Stimulated activated CD4-positive, alpha-beta T cell treated with anti-CD3 and anti-CD28 coated beads, Interleukin-2, amount 100 ng/mL, for 48 hours (primary cell): ENCODE measurements at regions not wholly inside any gene's neighbourhood (a gene's known extent, or its start where the extent isn't known, plus 50 kb on each side); places are given as distances from the start of the nearest gene placed in this dataset.
"Not testable (repeated sequence)": the region's sequence is repeated elsewhere in the genome, so short reads cannot be mapped to it uniquely, and the experiment has no call there.

Source experiments
- DNase-seq, 2 donors: peaks; one replicate each; pipeline ENCODE4 v3.0.0-alpha.2; 2020

DNA sequence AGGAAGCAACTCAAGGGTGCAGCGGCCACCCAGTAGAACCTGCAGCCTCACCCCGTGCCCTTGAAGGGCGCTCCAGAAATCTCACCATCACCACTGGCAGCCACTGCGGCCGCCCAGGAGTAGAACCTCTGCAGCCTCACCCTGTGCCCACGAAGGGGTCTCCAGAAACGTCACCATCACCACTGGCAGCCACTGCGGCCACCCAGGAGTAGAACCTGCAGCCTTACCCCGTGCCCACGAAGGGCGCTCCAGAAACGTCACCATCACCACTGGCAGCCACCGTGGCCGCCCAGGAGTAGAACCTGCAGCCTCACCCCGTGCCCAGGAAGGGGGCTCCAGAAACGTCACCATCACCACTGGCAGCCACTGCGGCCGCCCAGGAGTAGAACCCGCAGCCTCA, 336.0 kb downstream of the TEX29 start:
- DNase-seq = no peak

DNA sequence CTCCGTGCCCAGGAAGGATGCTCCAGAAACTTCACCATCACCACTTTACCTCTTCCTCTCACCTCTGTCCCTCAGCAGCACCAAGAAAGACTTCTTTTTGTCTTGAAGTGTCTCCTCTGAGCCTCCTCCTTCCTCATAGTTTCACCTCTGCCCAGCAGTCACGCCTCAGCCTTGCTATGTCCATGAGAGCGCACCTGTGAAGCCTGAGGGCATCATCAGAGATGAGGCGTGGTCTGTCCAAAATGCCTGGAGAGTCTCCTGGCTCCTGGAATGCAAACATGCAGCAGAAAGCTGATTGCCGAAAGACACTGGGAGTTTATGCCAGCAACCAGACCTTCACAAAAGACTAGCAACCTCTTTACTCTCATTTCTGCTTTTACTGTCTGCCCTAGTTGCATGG, 336.6 kb downstream of the TEX29 start:
- DNase-seq = no peak

DNA sequence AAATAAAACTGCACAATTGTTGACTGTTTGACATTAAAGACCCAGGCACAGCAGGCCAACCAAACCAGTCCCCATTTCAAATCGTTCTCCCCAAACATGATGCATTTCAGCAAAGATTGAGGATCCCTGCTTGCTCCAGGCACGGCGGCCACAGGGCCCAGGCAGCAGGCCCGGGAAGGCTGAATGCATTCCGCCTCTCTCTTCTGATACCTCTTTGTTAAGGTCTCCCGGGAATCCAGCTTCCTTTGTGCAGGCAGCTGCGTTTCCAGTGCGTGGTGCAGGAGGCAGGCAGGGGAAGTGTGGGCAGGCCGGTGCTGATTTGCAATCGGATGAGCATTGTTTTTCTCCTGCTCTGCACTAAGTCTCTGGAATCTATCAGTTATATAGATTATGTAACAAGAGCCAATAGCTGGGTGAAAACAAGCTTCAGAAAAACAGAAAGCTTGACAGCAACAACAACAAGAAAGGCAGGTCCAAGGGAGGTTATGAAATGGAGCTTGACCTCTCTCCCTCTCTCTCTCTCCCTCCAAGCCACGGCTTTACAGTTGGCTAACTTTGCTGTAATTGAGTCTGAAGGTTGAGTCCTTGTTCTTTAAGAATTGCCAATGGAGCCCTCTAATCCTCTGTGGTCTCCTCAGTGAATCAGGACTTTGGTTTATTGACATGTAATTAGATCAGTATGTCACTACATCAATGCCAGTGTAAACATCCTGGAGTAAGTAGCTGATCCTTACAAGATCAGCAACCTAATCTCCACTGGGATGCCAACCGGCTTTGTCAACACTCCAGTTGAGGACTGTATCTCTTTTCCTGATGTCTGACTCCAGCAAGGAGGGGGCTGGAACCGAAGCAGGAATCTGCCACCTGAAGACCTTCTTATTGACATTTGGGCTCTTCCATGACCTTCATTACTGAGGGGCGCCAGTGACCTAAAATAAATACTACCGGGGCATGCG, 338.0 kb downstream of the TEX29 start:
- no peak for DNase-seq

DNA sequence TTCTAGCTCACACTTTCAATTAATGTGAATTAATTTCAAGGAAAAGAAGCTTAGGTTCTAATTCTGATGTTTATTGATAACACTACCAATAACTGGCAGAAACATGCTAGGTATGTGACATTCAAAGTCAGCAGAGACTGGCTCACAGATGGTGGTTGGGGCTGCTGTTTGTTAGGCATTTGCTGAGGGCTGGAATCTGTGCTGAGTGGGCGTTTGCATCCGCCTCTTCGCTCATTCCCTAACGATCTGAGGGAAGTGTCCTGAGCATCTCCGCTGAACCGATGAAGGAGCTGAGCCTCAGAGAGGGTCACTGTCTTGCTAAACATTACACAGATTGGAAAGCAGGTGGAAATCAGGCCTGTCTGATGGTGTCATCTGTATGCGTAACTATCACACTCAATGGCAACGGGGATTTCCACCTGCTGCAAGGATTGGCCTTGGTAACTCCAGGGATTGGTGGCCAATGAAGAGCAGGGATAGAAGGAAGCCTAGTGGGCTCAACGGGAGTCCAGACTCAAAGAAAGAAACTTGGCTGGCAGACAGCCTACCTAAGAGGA, 338.9 kb downstream of the TEX29 start:
- no peak for DNase-seq

DNA sequence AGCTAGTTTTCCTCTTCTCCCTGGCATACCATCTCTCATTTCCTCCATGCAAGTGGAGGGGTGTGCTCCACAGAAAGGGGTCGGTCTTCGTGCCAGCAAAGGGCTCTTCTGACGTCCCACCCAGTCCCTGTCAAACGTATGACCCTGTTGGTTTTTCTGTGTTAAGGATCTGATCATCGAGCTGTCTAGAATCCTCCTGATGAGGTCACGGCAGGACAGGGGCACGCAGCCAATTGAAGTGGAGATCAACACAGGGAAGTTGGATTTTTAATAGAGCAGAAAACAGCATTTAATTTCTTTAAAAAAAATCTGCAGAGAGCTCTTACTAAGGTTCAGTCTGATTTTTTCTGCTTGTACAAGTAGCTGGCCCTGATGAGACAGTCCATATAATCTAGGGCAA, 339.4 kb downstream of the TEX29 start:
- no peak for DNase-seq

DNA sequence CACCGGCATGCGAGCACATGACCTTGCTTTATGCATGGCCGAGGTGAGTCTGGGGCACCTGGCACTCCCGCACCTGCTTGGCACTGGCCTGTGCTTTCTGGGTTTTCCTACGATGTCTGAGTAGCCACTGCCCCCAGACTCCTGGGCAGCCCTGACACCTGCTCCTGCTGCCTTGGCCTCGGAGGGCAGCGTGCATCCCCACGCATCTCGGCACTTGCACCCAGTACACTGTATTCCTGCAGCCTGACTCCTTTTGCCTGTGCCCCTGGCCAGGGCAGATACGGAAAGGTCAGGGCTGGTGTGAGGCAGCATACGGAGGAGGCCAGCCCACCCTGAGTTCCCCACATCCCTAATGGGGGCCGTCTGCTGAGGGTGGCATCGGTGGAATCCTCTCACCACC, 340.6 kb downstream of the TEX29 start:
- DNase-seq = no peak

DNA sequence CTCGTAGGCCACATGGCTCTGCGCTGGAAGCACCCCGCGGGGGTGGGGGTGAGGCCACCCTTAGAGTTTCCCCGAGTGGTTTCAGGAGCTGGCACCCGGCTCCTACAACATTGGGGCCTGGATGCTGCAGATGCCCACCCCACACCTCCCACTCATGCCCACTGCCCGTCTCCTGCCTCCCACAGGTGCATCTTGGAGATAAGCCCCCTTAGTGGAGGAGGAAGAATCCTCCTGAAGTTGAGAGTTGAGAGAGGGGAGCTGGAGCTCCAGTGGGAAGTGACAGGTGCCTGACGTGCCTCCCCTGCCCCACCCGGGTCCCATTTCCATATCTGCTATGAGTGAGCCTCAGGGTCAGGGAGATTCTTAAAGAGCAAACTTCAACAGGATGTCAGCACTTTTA, 341.3 kb downstream of the TEX29 start:
- DNase-seq = no peak

DNA sequence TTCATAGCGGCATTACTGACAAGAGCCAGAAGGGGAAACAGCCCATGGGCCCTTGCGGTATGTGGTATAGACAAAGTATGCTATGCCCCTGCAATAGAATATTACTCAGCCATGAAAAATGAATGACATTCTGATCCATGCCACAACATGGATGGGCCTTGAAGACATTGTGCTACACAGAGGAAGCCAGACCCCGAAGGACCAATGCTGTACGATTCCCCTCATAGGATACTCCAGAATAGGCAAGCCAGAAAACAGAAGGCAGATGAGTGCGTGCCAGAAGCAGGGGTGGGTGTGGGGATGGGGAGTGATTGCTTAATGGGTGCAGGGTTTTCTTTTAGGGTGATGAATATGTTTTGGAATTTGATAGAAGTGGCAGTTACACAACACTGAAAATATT, 342.0 kb downstream of the TEX29 start:
- no peak for DNase-seq

DNA sequence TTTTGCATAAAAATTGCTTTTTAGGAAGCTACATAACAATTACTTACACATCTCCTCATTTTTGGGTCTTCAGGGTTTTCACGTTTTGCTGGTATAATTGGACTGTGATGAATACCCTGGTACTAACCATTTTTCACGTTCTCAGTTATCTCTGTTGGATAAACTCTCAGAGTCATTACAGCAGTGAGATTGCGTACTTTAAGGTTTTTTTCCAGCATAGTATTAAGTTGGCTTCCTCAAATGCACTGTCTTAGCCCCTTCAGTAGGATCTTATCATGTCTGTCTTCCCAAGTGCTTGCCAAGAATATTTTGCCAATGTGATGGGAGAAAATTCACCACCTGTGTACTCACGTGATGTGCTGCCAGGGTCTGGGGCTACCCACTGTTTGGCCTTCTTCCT, 342.5 kb downstream of the TEX29 start:
- no peak for DNase-seq

DNA sequence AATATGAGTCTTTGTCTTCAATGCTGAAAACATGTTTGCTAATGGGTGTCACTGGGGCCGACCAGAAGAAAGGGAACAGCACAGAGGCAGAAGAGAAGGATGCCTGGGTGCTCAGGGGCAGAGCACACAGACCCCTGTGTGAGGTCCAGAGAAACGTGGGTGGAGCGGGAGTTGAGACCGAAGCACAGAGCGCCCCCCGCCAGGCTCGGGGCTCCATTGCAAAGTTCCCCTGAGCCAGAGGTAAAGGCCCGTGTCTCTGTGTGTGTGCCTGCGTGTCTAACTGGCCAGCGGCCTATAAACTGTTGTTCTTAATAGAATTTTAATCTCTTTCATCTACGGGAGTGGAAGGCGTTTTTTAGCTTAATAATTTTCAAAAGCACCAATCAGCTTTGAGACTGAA, 343.1 kb downstream of the TEX29 start:
- no peak for DNase-seq

DNA sequence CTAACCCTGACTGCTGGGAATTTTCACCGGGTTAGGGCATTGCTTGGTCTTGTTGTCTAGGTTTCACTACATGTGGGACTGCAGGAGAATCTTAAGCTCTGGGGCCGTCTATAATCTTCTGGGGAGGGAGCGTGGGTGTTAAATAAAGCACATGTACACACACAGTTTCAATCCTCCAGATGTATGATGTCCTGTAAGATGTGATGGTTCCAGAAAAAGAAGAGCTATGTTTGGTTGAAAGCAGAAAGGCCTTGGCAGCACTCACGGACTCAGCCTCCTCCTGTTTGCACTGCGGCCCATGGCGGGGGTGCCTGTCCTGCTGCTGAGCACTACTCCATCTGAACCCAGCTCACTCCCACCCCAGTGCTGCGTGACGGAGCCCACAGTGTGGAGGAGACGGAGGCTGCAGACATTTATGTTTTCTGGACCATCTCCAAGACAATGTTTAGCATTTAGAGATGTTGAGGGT, 343.5 kb downstream of the TEX29 start:
- DNase-seq = no peak

DNA sequence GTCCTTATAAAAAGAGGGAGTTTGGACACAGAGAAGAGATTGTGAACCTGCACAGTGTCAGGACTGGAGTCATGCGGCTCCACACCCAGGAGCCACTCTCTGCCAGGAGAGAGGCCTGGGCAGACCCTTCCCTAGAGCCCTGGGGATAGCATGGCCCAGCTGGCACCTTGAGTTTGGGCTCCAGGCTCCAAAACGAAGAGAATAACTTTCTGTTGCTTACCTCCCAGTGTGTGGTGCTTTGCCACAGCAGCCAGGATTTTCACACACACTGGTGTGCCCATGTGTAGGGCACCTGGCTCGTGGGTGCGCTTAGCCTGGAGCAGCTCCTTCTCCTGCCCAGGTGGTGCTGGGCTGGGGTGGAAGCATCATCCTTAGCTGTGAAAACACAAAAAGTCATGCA, 344.3 kb downstream of the TEX29 start:
- no peak for DNase-seq

DNA sequence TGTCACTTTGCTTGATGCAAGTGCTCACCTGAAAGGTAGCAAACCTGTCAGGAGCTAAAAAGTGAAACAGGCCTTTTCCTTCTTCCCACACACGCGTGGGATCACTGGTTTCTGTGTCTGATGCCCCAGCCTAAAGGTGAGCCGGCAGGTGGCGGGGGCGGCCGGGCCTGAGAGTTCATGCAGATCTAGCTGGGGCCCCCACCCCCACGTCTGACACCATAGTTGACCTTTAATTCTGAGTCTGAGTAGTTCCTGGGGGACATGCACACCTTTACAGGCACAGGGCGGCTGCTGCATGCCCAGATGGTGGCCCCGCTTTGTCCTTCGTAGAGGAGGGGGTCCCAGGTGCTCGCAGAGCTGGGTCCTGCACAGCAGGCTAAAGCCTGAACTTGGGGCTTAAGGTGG, 345.3 kb downstream of the TEX29 start:
- no peak for DNase-seq

DNA sequence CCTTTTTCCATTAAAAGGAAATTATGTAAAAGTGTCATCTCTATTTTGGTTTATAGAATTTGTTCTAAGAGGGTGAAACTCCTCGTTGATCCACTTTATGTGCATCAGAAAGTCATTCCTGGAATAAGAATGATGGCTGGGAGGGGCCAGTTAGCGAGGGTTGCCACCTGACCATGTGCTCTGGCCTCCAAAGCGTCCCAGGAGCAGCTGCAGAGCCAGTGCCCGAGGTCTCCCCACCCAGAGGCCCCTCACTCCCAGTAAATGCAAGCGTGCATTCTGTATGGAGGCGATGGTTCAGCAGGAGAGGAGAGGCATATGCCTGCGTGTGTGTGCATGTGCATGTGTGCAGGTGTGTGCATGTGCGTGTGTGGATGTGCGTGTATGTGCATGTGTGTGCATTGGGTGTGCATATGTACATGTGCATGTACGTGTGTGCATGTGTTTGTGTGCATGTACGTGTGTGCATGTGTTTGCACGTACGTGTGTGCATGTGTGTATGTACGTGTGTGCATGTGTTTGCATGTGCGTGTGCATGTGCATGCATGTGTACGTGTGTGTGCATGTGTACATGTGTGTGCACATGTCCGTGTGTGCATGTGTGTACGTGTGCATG, 345.8 kb downstream of the TEX29 start:
- no peak for DNase-seq

DNA sequence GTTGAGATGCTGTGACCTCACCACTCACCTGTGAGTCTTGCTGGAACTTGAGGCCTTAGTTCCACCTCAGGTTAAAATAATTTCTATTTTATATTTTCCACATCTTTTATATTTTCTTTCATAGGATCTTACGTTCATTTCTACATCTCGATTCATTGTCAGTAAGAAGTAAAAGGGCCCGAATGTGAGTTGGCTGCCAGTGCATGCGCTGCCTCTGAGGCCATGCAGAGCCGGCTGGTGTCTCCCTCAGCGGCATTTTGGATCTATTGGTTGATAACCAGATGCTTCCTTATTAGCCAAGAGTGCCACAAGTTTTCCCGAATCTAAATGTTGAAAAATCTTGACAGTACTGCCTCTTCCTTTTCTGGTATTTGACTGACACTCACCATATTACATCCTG, 347.3 kb downstream of the TEX29 start:
- no peak for DNase-seq

DNA sequence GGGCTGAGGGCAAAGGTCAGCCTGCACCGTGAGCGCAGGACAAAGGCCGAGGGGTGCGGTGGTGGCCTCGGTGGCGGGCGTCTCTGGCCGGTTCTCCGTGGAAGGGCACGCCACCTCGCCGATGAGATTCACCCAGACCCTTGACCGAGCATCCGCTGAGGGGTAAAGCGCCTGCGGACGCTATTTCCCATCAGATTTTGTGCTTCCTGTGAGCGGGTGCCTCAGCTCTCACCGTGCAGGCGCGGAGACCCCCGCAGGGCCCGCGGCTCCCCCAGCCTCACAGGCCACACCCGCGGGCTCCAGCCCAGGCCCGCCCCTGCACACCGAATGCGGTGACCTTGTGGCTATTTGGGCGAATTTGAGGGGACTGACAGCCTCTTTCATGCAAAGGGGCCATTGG, 348.0 kb downstream of the TEX29 start:
- DNase-seq = no peak

DNA sequence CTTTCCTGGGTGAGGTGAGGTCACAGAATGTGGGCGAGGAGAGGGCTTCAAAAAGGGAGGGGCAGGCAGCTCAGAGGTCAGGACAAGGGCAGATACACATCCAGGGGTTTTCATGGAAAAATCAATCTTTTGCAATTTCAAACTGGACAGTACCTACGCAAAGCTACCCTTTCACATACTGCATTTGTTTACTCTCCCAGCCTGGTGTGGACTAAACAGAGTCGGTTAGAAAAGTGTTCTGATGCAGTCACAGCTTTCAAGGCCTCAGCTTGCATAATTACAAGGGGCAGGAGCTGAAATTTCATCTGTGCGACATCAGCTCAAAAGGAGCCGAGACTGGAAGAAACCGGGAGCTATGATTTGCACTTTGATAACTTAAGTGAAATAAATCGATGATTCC, 351.8 kb downstream of the TEX29 start:
- not testable (repeated sequence) for DNase-seq

DNA sequence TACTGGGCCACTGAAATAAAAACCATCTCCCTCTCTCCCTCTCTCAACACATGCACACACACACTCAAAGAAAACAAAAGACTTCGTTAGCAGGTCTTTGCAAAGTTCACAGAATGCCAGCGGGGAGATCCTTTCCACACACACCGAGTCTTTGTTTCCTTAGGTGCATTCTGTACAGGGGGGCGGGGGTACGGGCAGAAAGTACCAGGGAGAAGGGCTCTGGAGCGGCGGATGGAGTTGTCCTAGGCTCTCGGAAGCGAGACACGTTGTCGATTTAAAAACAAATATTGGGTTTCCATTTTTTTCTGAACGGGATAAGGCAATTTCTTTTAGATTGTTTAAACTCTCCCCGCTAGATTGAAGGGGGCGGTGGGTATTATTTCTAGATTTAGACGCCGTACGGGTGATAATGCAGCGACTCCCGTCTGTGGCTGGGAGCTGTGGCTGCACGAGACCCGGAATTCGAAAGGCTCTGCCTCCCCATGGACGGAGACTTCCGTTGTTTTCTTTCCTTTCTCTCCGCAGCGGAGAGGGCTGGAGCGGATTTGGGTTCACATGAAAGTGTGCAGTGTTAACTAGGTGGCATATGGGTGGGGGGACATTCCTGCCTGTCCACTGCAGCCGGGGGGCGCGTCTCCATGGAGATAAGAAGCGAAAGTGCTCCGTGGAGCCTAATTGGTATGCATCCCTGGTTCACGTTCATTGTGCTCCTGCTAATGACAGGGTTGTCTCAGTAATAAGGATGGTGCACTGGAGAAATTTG, 357.9 kb downstream of the TEX29 start:
- DNase-seq = not testable (repeated sequence)

DNA sequence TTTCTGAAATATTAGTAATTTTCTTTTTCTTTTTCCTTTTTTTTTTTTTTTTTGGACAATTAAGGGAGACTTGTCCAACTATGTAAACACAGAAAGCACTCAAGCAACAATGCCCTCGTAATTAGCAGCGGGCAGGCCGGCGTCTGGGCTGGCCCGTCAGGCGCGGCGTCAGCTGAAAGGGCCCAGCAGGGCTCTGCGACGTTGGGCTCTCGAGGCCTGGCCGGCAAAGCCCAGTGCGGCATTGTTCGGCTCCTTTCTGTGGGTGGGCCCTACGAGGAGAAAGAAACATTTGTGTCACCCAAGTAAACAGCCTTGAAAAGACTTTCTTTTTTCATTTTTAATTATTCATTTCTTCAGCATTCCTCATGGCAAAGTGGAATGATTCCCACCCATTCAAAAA, 359.2 kb downstream of the TEX29 start:
- not testable (repeated sequence) for DNase-seq

DNA sequence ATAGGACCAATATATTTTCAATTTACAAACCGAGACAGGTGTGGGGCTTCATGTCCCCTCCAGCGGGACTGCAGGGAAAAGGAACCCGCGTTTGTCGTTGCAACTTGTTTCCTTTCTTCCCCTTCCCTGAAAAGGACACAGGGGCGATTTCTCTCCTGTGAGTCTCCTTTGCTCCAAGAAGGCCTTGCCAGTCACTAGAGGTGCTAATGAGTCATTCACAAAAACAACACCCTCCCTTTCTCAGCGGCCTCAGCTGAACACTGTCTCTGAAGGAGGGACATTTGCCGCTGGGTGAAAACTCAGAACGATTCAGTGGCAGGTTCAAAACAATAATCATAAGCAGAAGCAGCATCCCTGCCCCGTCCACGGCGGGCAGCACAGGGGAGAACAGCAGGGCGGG, 359.7 kb downstream of the TEX29 start:
- DNase-seq = not testable (repeated sequence)

DNA sequence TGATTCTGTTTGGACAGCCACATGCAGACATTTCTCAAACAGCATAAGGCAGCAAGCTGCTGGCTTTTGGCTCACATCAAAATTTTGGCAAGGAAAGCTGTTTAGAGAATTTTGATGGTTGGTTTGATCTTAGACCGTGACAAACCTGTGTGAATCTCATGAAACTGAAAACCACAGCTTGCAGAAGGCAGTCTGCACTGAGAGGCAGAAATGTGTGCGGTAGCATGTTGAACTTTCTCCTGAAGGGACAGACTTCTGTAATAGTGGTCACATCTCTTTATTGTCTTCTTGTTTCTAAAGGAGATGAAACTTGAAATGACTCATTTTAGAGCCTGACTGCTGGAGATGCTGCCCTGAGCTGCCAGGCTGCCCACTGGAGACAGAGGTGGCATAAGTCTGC, 371.6 kb downstream of the TEX29 start:
- not testable (repeated sequence) for DNase-seq

DNA sequence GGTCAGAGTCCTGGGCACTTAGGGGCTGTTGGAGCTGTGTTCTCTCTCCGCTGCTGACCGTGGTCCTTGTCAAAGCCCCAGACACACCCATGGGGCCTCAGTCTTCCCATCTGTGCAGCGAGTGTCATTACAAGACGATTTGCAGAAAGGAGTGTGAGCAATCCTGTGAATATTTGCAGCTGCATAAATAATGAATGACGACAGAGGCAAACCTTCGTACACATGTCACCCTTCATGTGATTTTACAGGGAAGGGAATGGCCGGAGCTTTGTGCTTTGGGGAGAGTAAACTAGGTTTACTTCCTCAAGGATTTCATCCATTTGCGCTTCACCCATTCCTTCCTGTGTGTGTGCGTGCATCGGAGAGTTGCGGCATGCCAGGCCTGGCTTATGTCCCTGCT, 370.8 kb upstream of the SOX1 start:
- not testable (repeated sequence) for DNase-seq

DNA sequence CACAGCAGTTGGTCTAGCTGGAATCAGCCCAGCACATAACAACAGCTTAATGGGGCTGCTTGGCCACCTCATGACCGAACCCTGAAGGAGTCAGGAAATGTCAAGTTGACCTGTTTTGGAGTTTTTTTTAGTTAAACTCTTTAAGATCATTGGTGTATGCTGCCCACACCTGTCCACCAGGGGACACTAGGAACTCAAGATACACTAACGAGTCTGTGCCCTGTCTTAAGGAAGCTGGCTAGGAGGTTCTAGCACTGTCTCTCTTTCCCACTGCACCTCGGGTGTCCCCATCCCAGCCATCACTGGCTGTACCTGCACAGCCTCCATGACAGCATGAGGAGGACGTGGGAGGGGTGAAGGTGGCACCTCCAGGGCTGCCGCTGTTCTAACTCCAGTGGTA, 364.9 kb upstream of the SOX1 start:
- DNase-seq = not testable (repeated sequence)
